PC-3 (cell line): ENCODE measurements at regions not wholly inside any gene's neighbourhood (a gene's known extent, or its start where the extent isn't known, plus 50 kb on each side); places are given as distances from the start of the nearest gene placed in this dataset.

Experiments used
- EZH2 ChIP-seq: fragments of 300-600 bp; sonication (generic); IDR thresholded peaks from one replicate; pipeline ENCODE4 v1.6.1; 2017; ENCODE audit warnings: antibody characterized with exemption, mild to moderate bottlenecking, low read length; ENCODE audit not compliant: unreplicated experiment
- EZH2phosphoT487 ChIP-seq: fragments of 300-600 bp; sonication (generic); IDR thresholded peaks from 2 replicates; pipeline ENCODE4 v1.6.1; 2018; ENCODE audit warnings: mild to moderate bottlenecking, antibody characterized with exemption, low read length, borderline replicate concordance
- TF ChIP-seq, protein P1 (sequence below): fragments of 300-600 bp; sonication (generic); conservative IDR thresholded peaks from 2 replicates; pipeline ENCODE4 v1.5.1; 2017; ENCODE audit warnings: antibody characterized with exemption, low read depth, mild to moderate bottlenecking, low read length

DNA sequence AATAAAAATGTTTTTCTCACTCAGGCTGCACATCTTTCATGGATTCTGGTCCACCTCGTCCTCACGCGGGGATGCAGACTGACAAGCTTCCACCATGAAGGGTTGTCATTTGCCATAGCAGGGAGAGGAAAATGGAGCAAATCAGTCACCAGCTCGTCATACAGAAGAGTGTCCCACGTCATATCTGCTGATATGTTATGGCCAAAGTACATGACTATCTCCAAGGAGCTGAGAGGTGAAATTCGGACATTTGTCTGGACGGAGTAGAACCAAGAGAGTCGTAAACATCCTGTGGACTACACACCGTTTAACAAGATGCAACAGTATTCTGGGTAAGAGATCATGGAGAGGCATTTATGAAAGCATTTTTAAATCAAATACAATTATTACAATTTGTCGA is 75.3 kb upstream of the MYOCD start:
- TF ChIP-seq, protein P1, sequence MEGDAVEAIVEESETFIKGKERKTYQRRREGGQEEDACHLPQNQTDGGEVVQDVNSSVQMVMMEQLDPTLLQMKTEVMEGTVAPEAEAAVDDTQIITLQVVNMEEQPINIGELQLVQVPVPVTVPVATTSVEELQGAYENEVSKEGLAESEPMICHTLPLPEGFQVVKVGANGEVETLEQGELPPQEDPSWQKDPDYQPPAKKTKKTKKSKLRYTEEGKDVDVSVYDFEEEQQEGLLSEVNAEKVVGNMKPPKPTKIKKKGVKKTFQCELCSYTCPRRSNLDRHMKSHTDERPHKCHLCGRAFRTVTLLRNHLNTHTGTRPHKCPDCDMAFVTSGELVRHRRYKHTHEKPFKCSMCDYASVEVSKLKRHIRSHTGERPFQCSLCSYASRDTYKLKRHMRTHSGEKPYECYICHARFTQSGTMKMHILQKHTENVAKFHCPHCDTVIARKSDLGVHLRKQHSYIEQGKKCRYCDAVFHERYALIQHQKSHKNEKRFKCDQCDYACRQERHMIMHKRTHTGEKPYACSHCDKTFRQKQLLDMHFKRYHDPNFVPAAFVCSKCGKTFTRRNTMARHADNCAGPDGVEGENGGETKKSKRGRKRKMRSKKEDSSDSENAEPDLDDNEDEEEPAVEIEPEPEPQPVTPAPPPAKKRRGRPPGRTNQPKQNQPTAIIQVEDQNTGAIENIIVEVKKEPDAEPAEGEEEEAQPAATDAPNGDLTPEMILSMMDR, result no peak
- TF ChIP-seq EZH2, result no peak
- no peak for TF ChIP-seq EZH2phosphoT487
